GM12878 (cell line): ENCODE measurements at regions not wholly inside any gene's neighbourhood (a gene's known extent, or its start where the extent isn't known, plus 50 kb on each side); places are given as distances from the start of the nearest gene placed in this dataset.

Source experiments
- ATAC-seq: fragments of 200-7000 bp; cut with Tn5 transposase; 3 replicates; pipeline ENCODE4 v1.9.1; 2020; ENCODE audit warnings: mild to moderate bottlenecking, moderate library complexity
- BruUV-seq: library from RNA; stranded (reverse); fragments of 400-500 nt; replicated peaks from 2 replicates; lab custom pipeline; 2021; lab: Mats Ljungman, UMichigan
- CTCF ChIA-PET: fragments of 300-600 bp; sonication (Branson Sonifier 250); formaldehyde crosslinking; extraction: SDS; loops from one replicate; lab custom pipeline; 2021; ENCODE audit warnings: inconsistent platforms; lab: Yijun Ruan, JAX
- POLR2A ChIA-PET: fragments of 350-600 bp; formaldehyde crosslinking; extraction: SDS; loops from one replicate; lab custom pipeline; 2021; ENCODE audit warnings: inconsistent platforms; lab: Charles Lee
- RAD21 ChIA-PET: fragments of 300-600 bp; sonication (Branson Sonifier 250); formaldehyde crosslinking; loops from one replicate; lab custom pipeline; 2023; ENCODE audit warnings: antibody characterized with exemption; ENCODE audit not compliant: unreplicated experiment; lab: Charles Lee
- SMC1A ChIA-PET: fragments of 300-600 bp; sonication (Branson Sonifier 250); formaldehyde crosslinking; loops from one replicate; lab custom pipeline; 2023; ENCODE audit not compliant: unreplicated experiment, uncharacterized antibody; lab: Charles Lee
- DNase-seq: peaks from one replicate; pipeline ENCODE4 v3.0.0-alpha.2; 2011; ENCODE audit warnings: low read depth, low spot score
- FAIRE-seq: peaks from 3 replicates; lab custom pipeline; 2011; peaks lifted over from hg19 to GRCh38; lab: Jason Lieb, UNC
- H2AFZ ChIP-seq: 2 replicates; pipeline ENCODE4 v1.6.0; 2011; ENCODE audit warnings: low read depth, low read length, control low read depth; ENCODE audit not compliant: control insufficient read depth
- H3K27ac ChIP-seq: 2 replicates; pipeline ENCODE4 v1.5.1; 2011; ENCODE audit warnings: control low read depth; ENCODE audit not compliant: control insufficient read depth, insufficient read depth
- H3K27me3 ChIP-seq, 2 experiments: replicated peaks in 1 of 2; 2 replicates each; pipeline versions ENCODE4 v1.6.0 to v1.6.1; 2011; ENCODE audit warnings: low read length in 1 of 2; ENCODE audit not compliant: control insufficient read depth in 2 of 2, insufficient read depth in 2 of 2
- H3K36me3 ChIP-seq, 2 experiments: 2 replicates each; pipeline ENCODE4 v1.5.1; 2011; ENCODE audit warnings: low read length in 1 of 2; ENCODE audit not compliant: control insufficient read depth in 2 of 2, insufficient read depth in 2 of 2
- H3K4me1 ChIP-seq: 2 replicates; pipeline ENCODE4 v1.6.1; 2011; ENCODE audit warnings: mild to moderate bottlenecking, low read length, moderate library complexity, mixed read lengths; ENCODE audit not compliant: control insufficient read depth, insufficient read depth
- H3K4me2 ChIP-seq: 2 replicates; pipeline ENCODE4 v1.6.0; 2011; ENCODE audit warnings: control low read depth; ENCODE audit not compliant: control insufficient read depth, insufficient read depth
- H3K4me3 ChIP-seq: fragments of 200-600 bp; sonication (generic); 2 replicates; pipeline ENCODE4 v1.5.1; 2016
- H3K79me2 ChIP-seq: 2 replicates; pipeline ENCODE4 v1.6.0; 2011; ENCODE audit warnings: low read length; ENCODE audit not compliant: control insufficient read depth, insufficient read depth
- H3K9ac ChIP-seq: 2 replicates; pipeline ENCODE4 v1.8.0; 2011; ENCODE audit warnings: low read length, control low read depth, mixed read lengths; ENCODE audit not compliant: control insufficient read depth, insufficient read depth
- H3K9me3 ChIP-seq: replicated peaks from 3 replicates; pipeline ENCODE4 v1.5.1; 2011; ENCODE audit warnings: mild to moderate bottlenecking, low read length; ENCODE audit not compliant: control insufficient read depth, insufficient read depth
- H4K20me1 ChIP-seq: 2 replicates; pipeline ENCODE4 v1.6.0; 2011; ENCODE audit not compliant: control insufficient read depth, insufficient read depth
- BCL3 ChIP-seq: IDR thresholded peaks from 2 replicates; pipeline ENCODE4 v1.6.1; 2011; ENCODE audit warnings: borderline replicate concordance, low read depth, mild to moderate bottlenecking, moderate library complexity, low read length; ENCODE audit not compliant: insufficient read depth, poor library complexity, severe bottlenecking
- CBX5 ChIP-seq: sonication (generic); IDR thresholded peaks from 2 replicates; pipeline ENCODE4 v1.6.1; 2016; ENCODE audit warnings: low read depth, moderate library complexity, mild to moderate bottlenecking, inconsistent platforms
- CREM ChIP-seq: IDR thresholded peaks from 2 replicates; pipeline ENCODE4 v1.6.1; 2014; ENCODE audit warnings: antibody characterized with exemption, low read depth
- MAX ChIP-seq: IDR thresholded peaks from 2 replicates; pipeline ENCODE4 v1.6.1; 2012; ENCODE audit warnings: low read depth, low read length, improper control_type of control experiment
- MYB ChIP-seq: fragments of 150-350 bp; IDR thresholded peaks from 2 replicates; pipeline ENCODE4 v1.6.1; 2014; ENCODE audit warnings: mild to moderate bottlenecking, low read depth, low read length, borderline replicate concordance
- MYC ChIP-seq: IDR thresholded peaks from 2 replicates; pipeline ENCODE4 v1.6.1; 2011; ENCODE audit warnings: mild to moderate bottlenecking, low read length, moderate library complexity, inconsistent platforms; ENCODE audit not compliant: insufficient read depth, insufficient replicate concordance, insufficient read length, severe bottlenecking
- NR2C1 ChIP-seq: fragments of 450-650 bp; IDR thresholded peaks from 2 replicates; pipeline ENCODE4 v1.6.1; 2017; ENCODE audit warnings: antibody characterized with exemption, mild to moderate bottlenecking, moderate library complexity
- NRF1 ChIP-seq: conservative IDR thresholded peaks from 2 replicates; pipeline ENCODE4 v1.6.1; 2011; ENCODE audit warnings: mild to moderate bottlenecking, low read depth, low read length, improper control_type of control experiment
- TCF3 ChIP-seq: IDR thresholded peaks from 2 replicates; pipeline ENCODE4 v1.6.1; 2012; ENCODE audit warnings: low read depth, mild to moderate bottlenecking, low read length, borderline replicate concordance; ENCODE audit not compliant: insufficient read depth
- ZBTB33 ChIP-seq: fragments of 450-650 bp; IDR thresholded peaks from 2 replicates; pipeline ENCODE4 v1.6.1; 2017; ENCODE audit warnings: mild to moderate bottlenecking
- ZBTB40 ChIP-seq: fragments of 450-650 bp; IDR thresholded peaks from 2 replicates; pipeline ENCODE4 v1.6.1; 2016; ENCODE audit warnings: mild to moderate bottlenecking, moderate library complexity, borderline replicate concordance
- ZSCAN29 ChIP-seq: fragments of 450-650 bp; IDR thresholded peaks from 2 replicates; pipeline ENCODE4 v1.6.1; 2017; ENCODE audit warnings: mild to moderate bottlenecking, moderate library complexity
- WGBS: methylation state at CpG from one replicate; pipeline ENCODE4 v1.1.6; 2016; ENCODE audit warnings: low lambda C conversion rate; ENCODE audit not compliant: insufficient replicate concordance, insufficient coverage; ENCODE audit errors: missing lambda C conversion rate; 5-methylcytosine and 5-hydroxymethylcytosine counted together
- in situ Hi-C: fragments of 300-500 bp; cut with MboI; formaldehyde crosslinking; loops from 9 replicates; pipeline ENCODE4 v1.14.3; 2018; ENCODE audit warnings: mixed read lengths
- intact Hi-C: fragments of 100-400 bp; cut with micrococcal nuclease; formaldehyde crosslinking; loops from one replicate; pipeline ENCODE4 v1.14.2; 2022; ENCODE audit not compliant: unreplicated experiment

GRCh38 chr2:16290311-16291020 lies 350.1 kb downstream of the MYCN start (continued):
- TF ChIP-seq BCL3, result no peak
- TF ChIP-seq, all 136 proteins: peak for 0

GRCh38 chr2:16288371-16289112 lies 348.2 kb downstream of the MYCN start:
- no peaks in the 10 kb centered on the region for H3K36me3 ChIP-seq
- SMC1A ChIA-PET, result interaction anchor here (1.1 kb wide), 1 partner anchor 29 kb away, joined by 3 read pairs; no protein-coding TSS in a partner anchor
- no peak for ATAC-seq
- H3K9me3 ChIP-seq, result no peaks in the 10 kb centered on the region
- CTCF ChIA-PET, result interaction anchor here (0.6 to 0.7 kb wide), 2 partner anchors 209 to 409 kb away, joined by 3 to 4 read pairs; no protein-coding TSS in a partner anchor
- POLR2A ChIA-PET, result no interaction called here
- H3K79me2 ChIP-seq, result no peaks in the 10 kb centered on the region
- 0% methylated on average over 3 of the region's 3 CpGs for WGBS
- RAD21 ChIA-PET, result interaction anchor here (1.4 kb wide), 1 partner anchor 349 kb away, joined by 3 read pairs; no protein-coding TSS in a partner anchor
- H3K27me3 ChIP-seq, result no peaks in the 10 kb centered on the region
- DNase-seq, result no peak
- no peak overlapping the region for H3K4me2 ChIP-seq
- H3K4me1 ChIP-seq, result no peaks in the 10 kb centered on the region
- no peak overlapping the region for H3K27ac ChIP-seq
- H4K20me1 ChIP-seq, result no peaks in the 10 kb centered on the region
- no peak for FAIRE-seq
- no peak overlapping the region for H2AFZ ChIP-seq
- no TSS peak for BruUV-seq
- H3K4me3 ChIP-seq, result no peak overlapping the region
- in situ Hi-C loops (loop anchor here (10.0 kb wide), 1 partner anchor 654 kb away; no protein-coding TSS in a partner anchor), intact Hi-C loops (no loop called here)
- H3K9ac ChIP-seq, result no peak overlapping the region
- TF ChIP-seq NR2C1 (no peak), CBX5 (no peak), MYB (no peak), MAX (no peak), TCF3 (no peak), ZBTB40 (no peak), ZSCAN29 (no peak), ZBTB33 (no peak), MYC (no peak), CREM (no peak), NRF1 (no peak)
